Endodermal cell (in vitro differentiated cells): ENCODE measurements at regions not wholly inside any gene's neighbourhood (a gene's known extent, or its start where the extent isn't known, plus 50 kb on each side); places are given as distances from the start of the nearest gene placed in this dataset.

ENCODE experiments used
- DNase-seq: peaks from one replicate; pipeline ENCODE4 v3.0.0-alpha.2; 2017
- H3K27ac ChIP-seq: 2 replicates; pipeline ENCODE4 v1.5.1; 2013; ENCODE audit warnings: mild to moderate bottlenecking, low read depth, low read length, moderate library complexity
- H3K27me3 ChIP-seq: 2 replicates; pipeline ENCODE4 v1.6.1; 2013; ENCODE audit warnings: mild to moderate bottlenecking, low read length, moderate library complexity; ENCODE audit not compliant: insufficient read depth, control insufficient read depth, poor library complexity, severe bottlenecking
- H3K36me3 ChIP-seq: 2 replicates; pipeline ENCODE4 v1.7.0; 2013; ENCODE audit warnings: mild to moderate bottlenecking, low read length, moderate library complexity; ENCODE audit not compliant: control insufficient read depth, insufficient read depth
- H3K4me1 ChIP-seq: one replicate; pipeline ENCODE4 v1.7.0; 2013; ENCODE audit warnings: low read length; ENCODE audit not compliant: control insufficient read depth, insufficient read depth
- H3K4me3 ChIP-seq: 2 replicates; pipeline ENCODE4 v1.5.1; 2013; ENCODE audit warnings: mild to moderate bottlenecking, low read length, moderate library complexity
- H3K9ac ChIP-seq: 2 replicates; pipeline ENCODE4 v1.6.1; 2013; ENCODE audit warnings: mild to moderate bottlenecking, low read length, moderate library complexity; ENCODE audit not compliant: poor library complexity, severe bottlenecking; ENCODE audit errors: extremely low read depth
- H3K9me3 ChIP-seq: 2 replicates; pipeline ENCODE4 v1.6.1; 2013; ENCODE audit warnings: mild to moderate bottlenecking, low read length, moderate library complexity; ENCODE audit not compliant: control insufficient read depth
- H3K27ac Mint-ChIP-seq: 2 replicates; pipeline ENCODE4 v1.8.0; 2020; ENCODE audit warnings: mixed read lengths
- H3K27me3 Mint-ChIP-seq: 2 replicates; pipeline ENCODE4 v1.8.0; 2021; ENCODE audit warnings: mild to moderate bottlenecking, mixed read lengths; ENCODE audit not compliant: insufficient read depth
- H3K36me3 Mint-ChIP-seq: 2 replicates; pipeline ENCODE4 v1.8.0; 2020; ENCODE audit warnings: low read depth, mixed read lengths
- H3K4me1 Mint-ChIP-seq: 2 replicates; pipeline ENCODE4 v1.8.0; 2020; ENCODE audit warnings: mixed read lengths
- H3K4me3 Mint-ChIP-seq: 2 replicates; pipeline ENCODE4 v1.8.0; 2020; ENCODE audit warnings: mild to moderate bottlenecking, moderate library complexity, mixed read lengths
- H3K9me3 Mint-ChIP-seq: 2 replicates; pipeline ENCODE4 v1.8.0; 2020; ENCODE audit warnings: mild to moderate bottlenecking, mixed read lengths
- CTCF ChIP-seq: fragments of 200-600 bp; sonication (generic); conservative IDR thresholded peaks from 2 replicates; pipeline ENCODE4 v1.5.0; 2021; ENCODE audit warnings: antibody characterized with exemption, mild to moderate bottlenecking
- WGBS, 2 experiments: methylation state at CpG; one replicate each; pipeline versions ENCODE4 v1.1.5 to v1.1.7; 2013; ENCODE audit warnings: missing lambda C conversion rate in 2 of 2, mixed read lengths in 1 of 2; ENCODE audit not compliant: insufficient coverage in 1 of 2, insufficient read length in 1 of 2; 5-methylcytosine and 5-hydroxymethylcytosine counted together

- WGBS, 2 experiments = 76 to 85% methylated on average over 4 to 6 of the region's 6 CpGs
- no peaks in the 10 kb centered on the region for H3K9me3 ChIP-seq
- no peak for TF ChIP-seq CTCF
- no peaks in the 10 kb centered on the region for H3K27me3 ChIP-seq
- Mint-ChIP-seq H3K27ac (no peak overlapping the region), H3K9me3 (peaks cover 2% of the 10 kb centered on the region), H3K4me3 (no peak overlapping the region), H3K4me1 (peaks cover 49% of the 10 kb centered on the region), H3K27me3 (no peaks in the 10 kb centered on the region), H3K36me3 (no peaks in the 10 kb centered on the region)
- H3K9ac ChIP-seq = no peak overlapping the region
- no peak for DNase-seq
- H3K4me1 ChIP-seq = peaks cover 25% of the 10 kb centered on the region
- H3K36me3 ChIP-seq = no peaks in the 10 kb centered on the region
- H3K27ac ChIP-seq = no peak overlapping the region
- no peak overlapping the region for H3K4me3 ChIP-seq
Measured at GRCh38 chr2:160646684-160647444, 153.3 kb upstream of the RBMS1 start.

GRCh38 chr2:160647967-160648685, 154.5 kb upstream of the RBMS1 start:
- H3K4me3 ChIP-seq = no peak overlapping the region
- no peaks in the 10 kb centered on the region for H3K27me3 ChIP-seq
- H3K4me1 ChIP-seq = peaks cover 27% of the 10 kb centered on the region
- H3K36me3 ChIP-seq = no peaks in the 10 kb centered on the region
- Mint-ChIP-seq H3K27ac (no peak overlapping the region), H3K27me3 (no peaks in the 10 kb centered on the region), H3K4me3 (no peak overlapping the region), H3K9me3 (no peaks in the 10 kb centered on the region), H3K4me1 (peaks cover 56% of the 10 kb centered on the region), H3K36me3 (no peaks in the 10 kb centered on the region)
- no peaks in the 10 kb centered on the region for H3K9me3 ChIP-seq
- no peak for TF ChIP-seq CTCF
- H3K27ac ChIP-seq = no peak overlapping the region
- DNase-seq = no peak
- no peak overlapping the region for H3K9ac ChIP-seq
- WGBS, 2 experiments = 95 to 97% methylated on average over 9 to 33 of the region's 33 CpGs

GRCh38 chr2:160649698-160650097, 156.1 kb upstream of the RBMS1 start:
- no peak overlapping the region for H3K27ac Mint-ChIP-seq
- H3K27me3 ChIP-seq = no peaks in the 10 kb centered on the region
- no peaks in the 10 kb centered on the region for H3K36me3 ChIP-seq
- no peaks in the 10 kb centered on the region for H3K9me3 Mint-ChIP-seq
- no peak overlapping the region for H3K9ac ChIP-seq
- TF ChIP-seq CTCF = no peak
- H3K27me3 Mint-ChIP-seq = no peaks in the 10 kb centered on the region
- WGBS, 2 experiments = 83 to 95% methylated on average over 3 to 12 of the region's 12 CpGs
- H3K4me3 ChIP-seq = no peak overlapping the region
- no peaks in the 10 kb centered on the region for H3K9me3 ChIP-seq
- peaks cover 49% of the 10 kb centered on the region for H3K4me1 Mint-ChIP-seq
- DNase-seq = no peak
- no peak overlapping the region for H3K27ac ChIP-seq
- H3K36me3 Mint-ChIP-seq = no peaks in the 10 kb centered on the region
- H3K4me3 Mint-ChIP-seq = no peak overlapping the region
- H3K4me1 ChIP-seq = peaks cover 26% of the 10 kb centered on the region
